ENCODE measurements at regions not wholly inside any gene's neighbourhood (a gene's known extent, or its start where the extent isn't known, plus 50 kb on each side); places are given as distances from the start of the nearest gene placed in this dataset.

GRCh38 chr4:58411904-58412303 lies 1301.7 kb upstream of the IGFBP7 start:
- no peaks in the 10 kb centered on the region for H4K20me1 ChIP-seq (replicated peaks; ENCODE audit: control insufficient read depth, extremely low read depth, insufficient read depth, low read length)
- ChIA-PET CTCF (no interaction called here), POLR2A (no interaction called here)
- BruUV-seq (replicated peaks), result no TSS peak
- no peaks in the 10 kb centered on the region for H3K36me3 ChIP-seq (ENCODE audit: control insufficient read depth in 2 of 2, extremely low read depth in 1 of 2, insufficient read depth in 2 of 2, low read length in 2 of 2)
- dilution Hi-C loops (cut with MboI; ENCODE audit: extremely low pct_ligation_motif_present, low sequenced_read_pairs), result no loop called here
- no peak for TF ChIP-seq EZH2 (IDR thresholded peaks at IDR 0.05; ENCODE audit: borderline replicate concordance, low read depth, low read length, severe bottlenecking)
- no peak for TF ChIP-seq JUN (IDR thresholded peaks at IDR 0.05; ENCODE audit: borderline replicate concordance, insufficient read depth, insufficient read length, low read depth)
- no peak for TF ChIP-seq POLR2AphosphoS5 (IDR thresholded peaks at IDR 0.05; ENCODE audit: insufficient read depth, low read depth, low read length)
- TF ChIP-seq FOS (IDR thresholded peaks at IDR 0.05; ENCODE audit: borderline replicate concordance, insufficient read depth, low read length), result no peak
- TF ChIP-seq GATA2 (IDR thresholded peaks at IDR 0.05; ENCODE audit: insufficient read depth, insufficient read length, low read depth, low read length), result no peak
- TF ChIP-seq MYC (IDR thresholded peaks at IDR 0.05; ENCODE audit: low read depth, low read length), result no peak
- no peak for TF ChIP-seq POLR2A (IDR thresholded peaks at IDR 0.05; ENCODE audit: low read depth, low read length)
- no peak for TF ChIP-seq MAX (IDR thresholded peaks at IDR 0.05; ENCODE audit: insufficient read depth, insufficient read length)
- H3K4me3 ChIP-seq (replicated peaks in 1 of 3; ENCODE audit: insufficient read depth in 1 of 3, low read depth in 1 of 3, low read length in 3 of 3), result no peak overlapping the region
- H3K27me3 ChIP-seq (ENCODE audit: control insufficient read depth in 2 of 2, insufficient read depth in 2 of 2, low read length in 2 of 2), result no peaks in the 10 kb centered on the region
- DNase-seq (ENCODE audit: low read depth, low spot score), result no peak
- intact Hi-C loops (cut with micrococcal nuclease), result no loop called here
- no peaks in the 10 kb centered on the region for H3K79me2 ChIP-seq (ENCODE audit: control insufficient read depth, insufficient read depth, low read length)
- peaks cover 2% of the 10 kb centered on the region for H3K9me3 ChIP-seq (replicated peaks; ENCODE audit: control insufficient read depth, insufficient read depth, low read length)
- no peak for FAIRE-seq
- H3K4me1 ChIP-seq (ENCODE audit: control insufficient read depth, extremely low read depth, insufficient read depth, low read length), result no peaks in the 10 kb centered on the region
- H3K9ac ChIP-seq (replicated peaks; ENCODE audit: extremely low read depth, insufficient read depth, low read length), result no peak overlapping the region
- H3K9me1 ChIP-seq (replicated peaks; ENCODE audit: control insufficient read depth, extremely low read depth, insufficient read depth, low read length), result no peaks in the 10 kb centered on the region
- H3K4me2 ChIP-seq (ENCODE audit: insufficient read depth, low read length), result no peak overlapping the region
- no peak overlapping the region for H2AFZ ChIP-seq (ENCODE audit: low read depth, low read length)
- no peak overlapping the region for H3K27ac ChIP-seq (ENCODE audit: insufficient read depth, low read depth, low read length)

GRCh38 chr4:58406762-58407161 lies 1296.6 kb upstream of the IGFBP7 start:
- DNase-seq (ENCODE audit: low read depth, low spot score), result no peak
- Histone ChIP-seq H3K27me3 (ENCODE audit: control insufficient read depth in 2 of 2, insufficient read depth in 2 of 2, low read length in 2 of 2) (no peaks in the 10 kb centered on the region), H3K4me3 (replicated peaks in 1 of 3; ENCODE audit: insufficient read depth in 1 of 3, low read depth in 1 of 3, low read length in 3 of 3) (no peak overlapping the region), H3K9ac (replicated peaks; ENCODE audit: extremely low read depth, insufficient read depth, low read length) (no peak overlapping the region), H3K79me2 (ENCODE audit: control insufficient read depth, insufficient read depth, low read length) (no peaks in the 10 kb centered on the region), H4K20me1 (replicated peaks; ENCODE audit: control insufficient read depth, extremely low read depth, insufficient read depth, low read length) (no peaks in the 10 kb centered on the region), H3K9me3 (replicated peaks; ENCODE audit: control insufficient read depth, insufficient read depth, low read length) (no peaks in the 10 kb centered on the region), H2AFZ (ENCODE audit: low read depth, low read length) (no peak overlapping the region), H3K27ac (ENCODE audit: insufficient read depth, low read depth, low read length) (no peak overlapping the region), H3K4me1 (ENCODE audit: control insufficient read depth, extremely low read depth, insufficient read depth, low read length) (no peaks in the 10 kb centered on the region), H3K36me3 (ENCODE audit: control insufficient read depth in 2 of 2, extremely low read depth in 1 of 2, insufficient read depth in 2 of 2, low read length in 2 of 2) (no peaks in the 10 kb centered on the region), H3K4me2 (ENCODE audit: insufficient read depth, low read length) (no peak overlapping the region), H3K9me1 (replicated peaks; ENCODE audit: control insufficient read depth, extremely low read depth, insufficient read depth, low read length) (no peaks in the 10 kb centered on the region)
- dilution Hi-C loops (cut with MboI; ENCODE audit: extremely low pct_ligation_motif_present, low sequenced_read_pairs) (no loop called here), intact Hi-C loops (cut with micrococcal nuclease) (no loop called here)
- POLR2A ChIA-PET, result no interaction called here
- no peak for FAIRE-seq
- no TSS peak for BruUV-seq (replicated peaks)
- CTCF ChIA-PET, result no interaction called here
- TF ChIP-seq EZH2 (IDR thresholded peaks at IDR 0.05; ENCODE audit: borderline replicate concordance, low read depth, low read length, severe bottlenecking) (no peak), MAX (IDR thresholded peaks at IDR 0.05; ENCODE audit: insufficient read depth, insufficient read length) (no peak), GATA2 (IDR thresholded peaks at IDR 0.05; ENCODE audit: insufficient read depth, insufficient read length, low read depth, low read length) (no peak), CTCF (IDR thresholded peaks at IDR 0.05; ENCODE audit: extremely low read depth in 1 of 2, insufficient read depth in 1 of 2, low read depth in 1 of 2, low read length in 2 of 2) (no peak), POLR2AphosphoS5 (IDR thresholded peaks at IDR 0.05; ENCODE audit: insufficient read depth, low read depth, low read length) (no peak), POLR2A (IDR thresholded peaks at IDR 0.05; ENCODE audit: low read depth, low read length) (no peak), MYC (IDR thresholded peaks at IDR 0.05; ENCODE audit: low read depth, low read length) (no peak), FOS (IDR thresholded peaks at IDR 0.05; ENCODE audit: borderline replicate concordance, insufficient read depth, low read length) (no peak), JUN (IDR thresholded peaks at IDR 0.05; ENCODE audit: borderline replicate concordance, insufficient read depth, insufficient read length, low read depth) (no peak)

Measured in endothelial cell of umbilical vein (primary cell).